GM23338 (cell line): ENCODE measurements at regions not wholly inside any gene's neighbourhood (a gene's known extent, or its start where the extent isn't known, plus 50 kb on each side); places are given as distances from the start of the nearest gene placed in this dataset.

Source experiments
- ATAC-seq: fragments of 200-7000 bp; cut with Tn5 transposase; 3 replicates; pipeline ENCODE4 v1.9.1; 2020
- DNase-seq: peaks from one replicate; pipeline ENCODE4 v3.0.0-alpha.2; 2015; ENCODE audit warnings: low spot score
- H2AFZ ChIP-seq: fragments of 200-600 bp; sonication (generic); 2 replicates; pipeline ENCODE4 v1.8.0; 2016; ENCODE audit warnings: antibody characterized with exemption, mild to moderate bottlenecking, moderate library complexity
- H3F3A ChIP-seq: fragments of 200-600 bp; sonication (generic); replicated peaks from 2 replicates; pipeline ENCODE4 v1.8.0; 2017; ENCODE audit warnings: antibody characterized with exemption, mixed run types, low read depth
- H3K27ac ChIP-seq: fragments of 200-600 bp; sonication (generic); 2 replicates; pipeline ENCODE4 v1.6.1; 2016; ENCODE audit warnings: low read depth
- H3K27me3 ChIP-seq: fragments of 200-600 bp; sonication (generic); 2 replicates; pipeline ENCODE4 v1.8.0; 2016; ENCODE audit warnings: mild to moderate bottlenecking, mixed run types, moderate library complexity; ENCODE audit not compliant: insufficient read depth
- H3K36me3 ChIP-seq: fragments of 200-600 bp; sonication (generic); 2 replicates; pipeline ENCODE4 v1.8.0; 2016; ENCODE audit warnings: mild to moderate bottlenecking; ENCODE audit not compliant: insufficient read depth
- H3K4me1 ChIP-seq: fragments of 200-600 bp; sonication (generic); 2 replicates; pipeline ENCODE4 v1.8.0; 2016; ENCODE audit warnings: mild to moderate bottlenecking, moderate library complexity; ENCODE audit not compliant: insufficient read depth
- H3K4me2 ChIP-seq: fragments of 200-600 bp; sonication (generic); 2 replicates; pipeline ENCODE4 v1.7.1; 2017; ENCODE audit warnings: mixed run types
- H3K4me3 ChIP-seq: fragments of 200-600 bp; sonication (generic); 2 replicates; pipeline ENCODE4 v1.6.1; 2016; ENCODE audit warnings: mixed run types
- H3K79me2 ChIP-seq: fragments of 200-600 bp; sonication (generic); replicated peaks from 2 replicates; pipeline ENCODE4 v1.8.0; 2017; ENCODE audit warnings: mild to moderate bottlenecking; ENCODE audit not compliant: insufficient read depth
- H3K9me2 ChIP-seq: fragments of 200-600 bp; sonication (generic); 2 replicates; pipeline ENCODE4 v1.8.0; 2017; ENCODE audit not compliant: insufficient read depth
- H4K20me1 ChIP-seq: fragments of 200-600 bp; sonication (generic); replicated peaks from 2 replicates; pipeline ENCODE4 v1.8.0; 2017; ENCODE audit warnings: mild to moderate bottlenecking; ENCODE audit not compliant: insufficient read depth
- H3K27ac Mint-ChIP-seq: 2 replicates; pipeline ENCODE4 v1.8.0; 2020; ENCODE audit warnings: inconsistent platforms, mild to moderate bottlenecking, moderate library complexity, mixed read lengths
- H3K27me3 Mint-ChIP-seq: 3 replicates; pipeline ENCODE4 v1.8.0; 2022; ENCODE audit warnings: low read depth, mild to moderate bottlenecking, moderate library complexity, mixed read lengths, inconsistent platforms; ENCODE audit not compliant: insufficient read depth, poor library complexity
- H3K36me3 Mint-ChIP-seq: 3 replicates; pipeline ENCODE4 v1.8.0; 2021; ENCODE audit warnings: low read depth, mild to moderate bottlenecking, inconsistent platforms, moderate library complexity, mixed read lengths
- H3K4me1 Mint-ChIP-seq: 3 replicates; pipeline ENCODE4 v1.8.0; 2020; ENCODE audit warnings: mild to moderate bottlenecking, inconsistent platforms, mixed read lengths
- H3K4me3 Mint-ChIP-seq: 3 replicates; pipeline ENCODE4 v1.8.0; 2021; ENCODE audit warnings: moderate library complexity, mild to moderate bottlenecking, inconsistent platforms, mixed read lengths
- H3K9me3 Mint-ChIP-seq: 3 replicates; pipeline ENCODE4 v1.8.0; 2020; ENCODE audit warnings: moderate library complexity, mild to moderate bottlenecking, inconsistent platforms, mixed read lengths
- CREB1 ChIP-seq: fragments of 250-450 bp; sonication (Bioruptor Pico); IDR thresholded peaks from 2 replicates; pipeline ENCODE4 v1.5.0; 2020; ENCODE audit warnings: low read depth, mild to moderate bottlenecking, moderate library complexity
- EZH2 ChIP-seq: fragments of 200-600 bp; sonication (generic); IDR thresholded peaks from one replicate; pipeline ENCODE4 v1.8.0; 2017; ENCODE audit warnings: antibody characterized with exemption, mild to moderate bottlenecking, low read depth; ENCODE audit not compliant: unreplicated experiment
- EZH2phosphoT487 ChIP-seq: fragments of 200-600 bp; sonication (generic); IDR thresholded peaks from one replicate; pipeline ENCODE4 v1.8.1; 2018; ENCODE audit warnings: antibody characterized with exemption; ENCODE audit not compliant: unreplicated experiment
- JUNB ChIP-seq: IDR thresholded peaks from one replicate; pipeline ENCODE4 v1.6.1; 2016; ENCODE audit warnings: antibody characterized with exemption; ENCODE audit not compliant: unreplicated experiment
- NANOG ChIP-seq: IDR thresholded peaks from 2 replicates; pipeline ENCODE4 v1.6.1; 2016; ENCODE audit warnings: antibody characterized with exemption, borderline replicate concordance
- POLR2AphosphoS5 ChIP-seq: IDR thresholded peaks from 2 replicates; pipeline ENCODE4 v1.6.1; 2016; ENCODE audit warnings: antibody characterized with exemption, low read depth
- STAT1 ChIP-seq: IDR thresholded peaks from one replicate; pipeline ENCODE4 v1.6.1; 2016; ENCODE audit warnings: antibody characterized with exemption; ENCODE audit not compliant: unreplicated experiment
- ZNF114 ChIP-seq: fragments of 250-450 bp; sonication (Bioruptor Pico); IDR thresholded peaks from 2 replicates; pipeline ENCODE4 v1.5.0; 2020; ENCODE audit warnings: mild to moderate bottlenecking, moderate library complexity
- ZNF331 ChIP-seq: fragments of 250-450 bp; sonication (Bioruptor Pico); IDR thresholded peaks from 2 replicates; pipeline ENCODE4 v1.5.0; 2020; ENCODE audit warnings: low read depth, mild to moderate bottlenecking, moderate library complexity
- TF ChIP-seq, protein P1 (sequence below): fragments of 250-450 bp; sonication (Bioruptor Pico); IDR thresholded peaks from 2 replicates; pipeline ENCODE4 v1.5.0; 2020; ENCODE audit warnings: mild to moderate bottlenecking, moderate library complexity
- TF ChIP-seq, protein P2 (sequence below): IDR thresholded peaks from one replicate; pipeline ENCODE4 v1.6.1; 2018; ENCODE audit warnings: antibody characterized with exemption; ENCODE audit not compliant: unreplicated experiment
- TF ChIP-seq, protein P3 (sequence below): IDR thresholded peaks from 2 replicates; pipeline ENCODE4 v1.6.1; 2016; ENCODE audit warnings: antibody characterized with exemption
- TF ChIP-seq, protein P4 (sequence below), 2 experiments: fragments of 200-600 bp in 1 of 2; sonication (generic) in 1 of 2; conservative IDR thresholded peaks; 2 replicates each; pipeline versions ENCODE4 v1.5.1 to v1.6.1; 2016 to 2017; ENCODE audit warnings: antibody characterized with exemption in 2 of 2, low read depth in 2 of 2, mild to moderate bottlenecking in 2 of 2, moderate library complexity in 1 of 2

DNA sequence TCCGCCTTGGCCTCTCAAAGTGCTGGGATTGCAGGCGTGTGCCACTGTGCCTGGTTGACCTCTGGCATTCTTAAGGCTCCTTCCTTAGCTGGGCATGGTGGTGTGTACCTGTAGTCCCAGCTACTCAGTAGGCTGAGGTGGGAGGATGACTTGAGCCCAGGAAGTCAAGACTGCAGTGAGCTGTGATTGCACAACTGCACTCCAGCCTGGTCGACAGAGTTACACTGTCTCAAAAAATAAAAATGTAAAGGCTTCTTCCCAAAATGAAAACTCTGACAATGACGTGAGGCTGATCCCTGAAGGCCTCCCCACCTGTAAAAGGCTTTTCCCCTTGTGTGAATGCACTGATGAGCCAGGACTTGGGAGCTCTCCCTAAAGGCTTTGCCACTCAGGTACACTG, 62.4 kb downstream of the ZBTB9 start:
- no peaks in the 10 kb centered on the region for H3K4me1 ChIP-seq
- DNase-seq, result no peak
- H3K36me3 Mint-ChIP-seq, result no peaks in the 10 kb centered on the region
- H2AFZ ChIP-seq, result no peak overlapping the region
- no peak overlapping the region for H3K27ac Mint-ChIP-seq
- H3K27me3 Mint-ChIP-seq, result peaks cover 3% of the 10 kb centered on the region
- no peaks in the 10 kb centered on the region for H4K20me1 ChIP-seq
- no peak for ATAC-seq
- H3F3A ChIP-seq, result no peaks in the 10 kb centered on the region
- no peaks in the 10 kb centered on the region for H3K27me3 ChIP-seq
- no peak overlapping the region for H3K4me2 ChIP-seq
- no peaks in the 10 kb centered on the region for H3K79me2 ChIP-seq
- H3K9me3 Mint-ChIP-seq, result peaks cover 3% of the 10 kb centered on the region; the same call in 2 of the 3 replicates
- no peak overlapping the region for H3K27ac ChIP-seq
- H3K4me1 Mint-ChIP-seq, result peaks cover 5% of the 10 kb centered on the region; the same call in 2 of the 3 replicates
- no peak overlapping the region for H3K4me3 Mint-ChIP-seq
- no peaks in the 10 kb centered on the region for H3K36me3 ChIP-seq
- no peak overlapping the region for H3K4me3 ChIP-seq
- TF ChIP-seq JUNB (no peak), ZNF114 (CRISPR knock-in tag) (no peak), EZH2 (no peak), STAT1 (no peak), EZH2phosphoT487 (no peak), POLR2AphosphoS5 (no peak), CREB1 (CRISPR knock-in tag) (no peak), NANOG (no peak), ZNF331 (no peak)
- TF ChIP-seq, protein P1, sequence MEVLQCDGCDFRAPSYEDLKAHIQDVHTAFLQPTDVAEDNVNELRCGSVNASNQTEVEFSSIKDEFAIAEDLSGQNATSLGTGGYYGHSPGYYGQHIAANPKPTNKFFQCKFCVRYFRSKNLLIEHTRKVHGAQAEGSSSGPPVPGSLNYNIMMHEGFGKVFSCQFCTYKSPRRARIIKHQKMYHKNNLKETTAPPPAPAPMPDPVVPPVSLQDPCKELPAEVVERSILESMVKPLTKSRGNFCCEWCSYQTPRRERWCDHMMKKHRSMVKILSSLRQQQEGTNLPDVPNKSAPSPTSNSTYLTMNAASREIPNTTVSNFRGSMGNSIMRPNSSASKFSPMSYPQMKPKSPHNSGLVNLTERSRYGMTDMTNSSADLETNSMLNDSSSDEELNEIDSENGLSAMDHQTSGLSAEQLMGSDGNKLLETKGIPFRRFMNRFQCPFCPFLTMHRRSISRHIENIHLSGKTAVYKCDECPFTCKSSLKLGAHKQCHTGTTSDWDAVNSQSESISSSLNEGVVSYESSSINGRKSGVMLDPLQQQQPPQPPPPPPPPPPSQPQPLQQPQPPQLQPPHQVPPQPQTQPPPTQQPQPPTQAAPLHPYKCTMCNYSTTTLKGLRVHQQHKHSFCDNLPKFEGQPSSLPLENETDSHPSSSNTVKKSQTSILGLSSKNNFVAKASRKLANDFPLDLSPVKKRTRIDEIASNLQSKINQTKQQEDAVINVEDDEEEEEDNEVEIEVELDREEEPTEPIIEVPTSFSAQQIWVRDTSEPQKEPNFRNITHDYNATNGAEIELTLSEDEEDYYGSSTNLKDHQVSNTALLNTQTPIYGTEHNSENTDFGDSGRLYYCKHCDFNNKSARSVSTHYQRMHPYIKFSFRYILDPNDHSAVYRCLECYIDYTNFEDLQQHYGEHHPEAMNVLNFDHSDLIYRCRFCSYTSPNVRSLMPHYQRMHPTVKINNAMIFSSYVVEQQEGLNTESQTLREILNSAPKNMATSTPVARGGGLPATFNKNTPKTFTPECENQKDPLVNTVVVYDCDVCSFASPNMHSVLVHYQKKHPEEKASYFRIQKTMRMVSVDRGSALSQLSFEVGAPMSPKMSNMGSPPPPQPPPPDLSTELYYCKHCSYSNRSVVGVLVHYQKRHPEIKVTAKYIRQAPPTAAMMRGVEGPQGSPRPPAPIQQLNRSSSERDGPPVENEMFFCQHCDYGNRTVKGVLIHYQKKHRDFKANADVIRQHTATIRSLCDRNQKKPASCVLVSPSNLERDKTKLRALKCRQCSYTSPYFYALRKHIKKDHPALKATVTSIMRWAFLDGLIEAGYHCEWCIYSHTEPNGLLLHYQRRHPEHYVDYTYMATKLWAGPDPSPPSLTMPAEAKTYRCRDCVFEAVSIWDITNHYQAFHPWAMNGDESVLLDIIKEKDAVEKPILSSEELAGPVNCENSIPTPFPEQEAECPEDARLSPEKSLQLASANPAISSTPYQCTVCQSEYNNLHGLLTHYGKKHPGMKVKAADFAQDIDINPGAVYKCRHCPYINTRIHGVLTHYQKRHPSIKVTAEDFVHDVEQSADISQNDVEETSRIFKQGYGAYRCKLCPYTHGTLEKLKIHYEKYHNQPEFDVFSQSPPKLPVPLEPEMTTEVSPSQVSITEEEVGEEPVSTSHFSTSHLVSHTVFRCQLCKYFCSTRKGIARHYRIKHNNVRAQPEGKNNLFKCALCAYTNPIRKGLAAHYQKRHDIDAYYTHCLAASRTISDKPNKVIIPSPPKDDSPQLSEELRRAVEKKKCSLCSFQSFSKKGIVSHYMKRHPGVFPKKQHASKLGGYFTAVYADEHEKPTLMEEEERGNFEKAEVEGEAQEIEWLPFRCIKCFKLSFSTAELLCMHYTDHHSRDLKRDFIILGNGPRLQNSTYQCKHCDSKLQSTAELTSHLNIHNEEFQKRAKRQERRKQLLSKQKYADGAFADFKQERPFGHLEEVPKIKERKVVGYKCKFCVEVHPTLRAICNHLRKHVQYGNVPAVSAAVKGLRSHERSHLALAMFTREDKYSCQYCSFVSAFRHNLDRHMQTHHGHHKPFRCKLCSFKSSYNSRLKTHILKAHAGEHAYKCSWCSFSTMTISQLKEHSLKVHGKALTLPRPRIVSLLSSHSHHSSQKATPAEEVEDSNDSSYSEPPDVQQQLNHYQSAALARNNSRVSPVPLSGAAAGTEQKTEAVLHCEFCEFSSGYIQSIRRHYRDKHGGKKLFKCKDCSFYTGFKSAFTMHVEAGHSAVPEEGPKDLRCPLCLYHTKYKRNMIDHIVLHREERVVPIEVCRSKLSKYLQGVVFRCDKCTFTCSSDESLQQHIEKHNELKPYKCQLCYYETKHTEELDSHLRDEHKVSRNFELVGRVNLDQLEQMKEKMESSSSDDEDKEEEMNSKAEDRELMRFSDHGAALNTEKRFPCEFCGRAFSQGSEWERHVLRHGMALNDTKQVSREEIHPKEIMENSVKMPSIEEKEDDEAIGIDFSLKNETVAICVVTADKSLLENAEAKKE (CRISPR knock-in tag), result no peak
- TF ChIP-seq, protein P2, sequence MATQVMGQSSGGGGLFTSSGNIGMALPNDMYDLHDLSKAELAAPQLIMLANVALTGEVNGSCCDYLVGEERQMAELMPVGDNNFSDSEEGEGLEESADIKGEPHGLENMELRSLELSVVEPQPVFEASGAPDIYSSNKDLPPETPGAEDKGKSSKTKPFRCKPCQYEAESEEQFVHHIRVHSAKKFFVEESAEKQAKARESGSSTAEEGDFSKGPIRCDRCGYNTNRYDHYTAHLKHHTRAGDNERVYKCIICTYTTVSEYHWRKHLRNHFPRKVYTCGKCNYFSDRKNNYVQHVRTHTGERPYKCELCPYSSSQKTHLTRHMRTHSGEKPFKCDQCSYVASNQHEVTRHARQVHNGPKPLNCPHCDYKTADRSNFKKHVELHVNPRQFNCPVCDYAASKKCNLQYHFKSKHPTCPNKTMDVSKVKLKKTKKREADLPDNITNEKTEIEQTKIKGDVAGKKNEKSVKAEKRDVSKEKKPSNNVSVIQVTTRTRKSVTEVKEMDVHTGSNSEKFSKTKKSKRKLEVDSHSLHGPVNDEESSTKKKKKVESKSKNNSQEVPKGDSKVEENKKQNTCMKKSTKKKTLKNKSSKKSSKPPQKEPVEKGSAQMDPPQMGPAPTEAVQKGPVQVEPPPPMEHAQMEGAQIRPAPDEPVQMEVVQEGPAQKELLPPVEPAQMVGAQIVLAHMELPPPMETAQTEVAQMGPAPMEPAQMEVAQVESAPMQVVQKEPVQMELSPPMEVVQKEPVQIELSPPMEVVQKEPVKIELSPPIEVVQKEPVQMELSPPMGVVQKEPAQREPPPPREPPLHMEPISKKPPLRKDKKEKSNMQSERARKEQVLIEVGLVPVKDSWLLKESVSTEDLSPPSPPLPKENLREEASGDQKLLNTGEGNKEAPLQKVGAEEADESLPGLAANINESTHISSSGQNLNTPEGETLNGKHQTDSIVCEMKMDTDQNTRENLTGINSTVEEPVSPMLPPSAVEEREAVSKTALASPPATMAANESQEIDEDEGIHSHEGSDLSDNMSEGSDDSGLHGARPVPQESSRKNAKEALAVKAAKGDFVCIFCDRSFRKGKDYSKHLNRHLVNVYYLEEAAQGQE, result no peak
- TF ChIP-seq, protein P3, sequence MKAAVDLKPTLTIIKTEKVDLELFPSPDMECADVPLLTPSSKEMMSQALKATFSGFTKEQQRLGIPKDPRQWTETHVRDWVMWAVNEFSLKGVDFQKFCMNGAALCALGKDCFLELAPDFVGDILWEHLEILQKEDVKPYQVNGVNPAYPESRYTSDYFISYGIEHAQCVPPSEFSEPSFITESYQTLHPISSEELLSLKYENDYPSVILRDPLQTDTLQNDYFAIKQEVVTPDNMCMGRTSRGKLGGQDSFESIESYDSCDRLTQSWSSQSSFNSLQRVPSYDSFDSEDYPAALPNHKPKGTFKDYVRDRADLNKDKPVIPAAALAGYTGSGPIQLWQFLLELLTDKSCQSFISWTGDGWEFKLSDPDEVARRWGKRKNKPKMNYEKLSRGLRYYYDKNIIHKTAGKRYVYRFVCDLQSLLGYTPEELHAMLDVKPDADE, result no peak
- TF ChIP-seq, protein P4, sequence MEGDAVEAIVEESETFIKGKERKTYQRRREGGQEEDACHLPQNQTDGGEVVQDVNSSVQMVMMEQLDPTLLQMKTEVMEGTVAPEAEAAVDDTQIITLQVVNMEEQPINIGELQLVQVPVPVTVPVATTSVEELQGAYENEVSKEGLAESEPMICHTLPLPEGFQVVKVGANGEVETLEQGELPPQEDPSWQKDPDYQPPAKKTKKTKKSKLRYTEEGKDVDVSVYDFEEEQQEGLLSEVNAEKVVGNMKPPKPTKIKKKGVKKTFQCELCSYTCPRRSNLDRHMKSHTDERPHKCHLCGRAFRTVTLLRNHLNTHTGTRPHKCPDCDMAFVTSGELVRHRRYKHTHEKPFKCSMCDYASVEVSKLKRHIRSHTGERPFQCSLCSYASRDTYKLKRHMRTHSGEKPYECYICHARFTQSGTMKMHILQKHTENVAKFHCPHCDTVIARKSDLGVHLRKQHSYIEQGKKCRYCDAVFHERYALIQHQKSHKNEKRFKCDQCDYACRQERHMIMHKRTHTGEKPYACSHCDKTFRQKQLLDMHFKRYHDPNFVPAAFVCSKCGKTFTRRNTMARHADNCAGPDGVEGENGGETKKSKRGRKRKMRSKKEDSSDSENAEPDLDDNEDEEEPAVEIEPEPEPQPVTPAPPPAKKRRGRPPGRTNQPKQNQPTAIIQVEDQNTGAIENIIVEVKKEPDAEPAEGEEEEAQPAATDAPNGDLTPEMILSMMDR (conservative IDR thresholded peaks at IDR 0.05; ENCODE audit: low read depth in 2 of 2), result no peak
- no peaks in the 10 kb centered on the region for H3K9me2 ChIP-seq
